Gastrocnemius medialis (tissue), 4 donors: ENCODE measurements at regions not wholly inside any gene's neighbourhood (a gene's known extent, or its start where the extent isn't known, plus 50 kb on each side); places are given as distances from the start of the nearest gene placed in this dataset.

Experiments
- ATAC-seq, 2 donors: fragments of 150-250 bp; one replicate each; pipeline ENCODE4 v1.9.1; 2016
- DNase-seq, 2 donors: peaks; one replicate each; pipeline ENCODE4 v3.0.0-alpha.2; 2019
- H3K27ac ChIP-seq, 4 donors: fragments of 200-600 bp; sonication (generic); 1 replicate in 1 of 4; 2 replicates in 3 of 4; pipeline ENCODE4 v1.5.1; 2016 to 2018; ENCODE audit warnings: mild to moderate bottlenecking in 2 of 4, moderate library complexity in 1 of 4
- H3K27me3 ChIP-seq, 3 donors: fragments of 200-600 bp; sonication (generic) in 2 of 3; 1 replicate in 1 of 3; 2 replicates in 2 of 3; pipeline versions ENCODE4 v1.5.1 to v1.6.0; 2016 to 2019; ENCODE audit warnings: mild to moderate bottlenecking in 1 of 3, moderate library complexity in 1 of 3
- H3K36me3 ChIP-seq, 2 donors: fragments of 200-600 bp; sonication (generic) in 1 of 2; one replicate each; pipeline ENCODE4 v1.5.1; 2017 to 2018
- H3K4me1 ChIP-seq, 2 donors: fragments of 200-600 bp; sonication (generic) in 1 of 2; one replicate each; pipeline ENCODE4 v1.5.1; 2016 to 2017; ENCODE audit warnings: mild to moderate bottlenecking in 2 of 2
- H3K4me3 ChIP-seq, 4 donors: fragments of 200-600 bp; sonication (generic) in 3 of 4; 1 replicate in 1 of 4; 2 replicates in 3 of 4; pipeline ENCODE4 v1.5.1; 2016 to 2019; ENCODE audit warnings: mild to moderate bottlenecking in 2 of 4
- H3K9me3 ChIP-seq, 3 donors: fragments of 200-600 bp; sonication (generic) in 2 of 3; 1 replicate in 1 of 3; 2 replicates in 2 of 3; pipeline ENCODE4 v1.5.1; 2016 to 2019
- POLR2A ChIP-seq, 2 donors: fragments of 450-650 bp; IDR thresholded peaks; one replicate each; pipeline ENCODE4 v1.6.1; 2017; ENCODE audit warnings: antibody characterized with exemption in 2 of 2, mild to moderate bottlenecking in 2 of 2, moderate library complexity in 2 of 2
- in situ Hi-C, 4 donors: fragments of 200-750 bp; cut with MboI; loops; one replicate each; pipeline versions ENCODE4 v1.15.0 to v1.8.0; 2017; ENCODE audit warnings: low sequenced_read_pairs in 4 of 4
- intact Hi-C: fragments of 100-400 bp; cut with DNase I; formaldehyde crosslinking; loops from one replicate; pipeline ENCODE4 v1.15.1; 2023; ENCODE audit warnings: low total_unique reads
- TF ChIP-seq, protein P1 (sequence below), 5 experiments: fragments of 450-650 bp in 3 of 5; fragments of 200-600 bp in 2 of 5; sonication (generic) in 2 of 5; IDR thresholded peaks in 4 of 5; conservative IDR thresholded peaks in 1 of 5; 1 replicate in 4 of 5; 2 replicates in 1 of 5; pipeline ENCODE4 v1.5.1; 2016 to 2019; ENCODE audit warnings: antibody characterized with exemption in 5 of 5, mild to moderate bottlenecking in 3 of 5, moderate library complexity in 3 of 5

- no peaks in the 10 kb centered on the region for H3K9me3 ChIP-seq
- TF ChIP-seq, protein P1, sequence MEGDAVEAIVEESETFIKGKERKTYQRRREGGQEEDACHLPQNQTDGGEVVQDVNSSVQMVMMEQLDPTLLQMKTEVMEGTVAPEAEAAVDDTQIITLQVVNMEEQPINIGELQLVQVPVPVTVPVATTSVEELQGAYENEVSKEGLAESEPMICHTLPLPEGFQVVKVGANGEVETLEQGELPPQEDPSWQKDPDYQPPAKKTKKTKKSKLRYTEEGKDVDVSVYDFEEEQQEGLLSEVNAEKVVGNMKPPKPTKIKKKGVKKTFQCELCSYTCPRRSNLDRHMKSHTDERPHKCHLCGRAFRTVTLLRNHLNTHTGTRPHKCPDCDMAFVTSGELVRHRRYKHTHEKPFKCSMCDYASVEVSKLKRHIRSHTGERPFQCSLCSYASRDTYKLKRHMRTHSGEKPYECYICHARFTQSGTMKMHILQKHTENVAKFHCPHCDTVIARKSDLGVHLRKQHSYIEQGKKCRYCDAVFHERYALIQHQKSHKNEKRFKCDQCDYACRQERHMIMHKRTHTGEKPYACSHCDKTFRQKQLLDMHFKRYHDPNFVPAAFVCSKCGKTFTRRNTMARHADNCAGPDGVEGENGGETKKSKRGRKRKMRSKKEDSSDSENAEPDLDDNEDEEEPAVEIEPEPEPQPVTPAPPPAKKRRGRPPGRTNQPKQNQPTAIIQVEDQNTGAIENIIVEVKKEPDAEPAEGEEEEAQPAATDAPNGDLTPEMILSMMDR (IDR thresholded peaks at IDR 0.05 in 4 of 5, conservative IDR thresholded peaks at IDR 0.05 in 1 of 5): no peak
- TF ChIP-seq POLR2A (IDR thresholded peaks at IDR 0.05): no peak
- intact Hi-C loops (no loop called here), in situ Hi-C loops (no loop called here)
- DNase-seq (no peak), ATAC-seq (no peak)
- H3K36me3 ChIP-seq: no peaks in the 10 kb centered on the region
- H3K4me1 ChIP-seq: no peaks in the 10 kb centered on the region
- no peak overlapping the region for H3K27ac ChIP-seq
- no peaks in the 10 kb centered on the region for H3K27me3 ChIP-seq
- no peak overlapping the region for H3K4me3 ChIP-seq
These were observed 113.7 kb upstream of the RTL1 start for GRCh38 chr14:101017209-101017608.

GRCh38 chr14:101017806-101018560, 114.5 kb upstream of the RTL1 start:
- ATAC-seq (no peak), DNase-seq (no peak)
- no peaks in the 10 kb centered on the region for H3K36me3 ChIP-seq
- in situ Hi-C loops: no loop called here
- H3K4me3 ChIP-seq: no peak overlapping the region
- TF ChIP-seq, protein P1 (IDR thresholded peaks at IDR 0.05 in 4 of 5, conservative IDR thresholded peaks at IDR 0.05 in 1 of 5): no peak
- no peak for TF ChIP-seq POLR2A (IDR thresholded peaks at IDR 0.05)
- intact Hi-C loops: no loop called here
- H3K4me1 ChIP-seq: no peaks in the 10 kb centered on the region
- H3K9me3 ChIP-seq: no peaks in the 10 kb centered on the region
- no peak overlapping the region for H3K27ac ChIP-seq
- no peaks in the 10 kb centered on the region for H3K27me3 ChIP-seq

DNA sequence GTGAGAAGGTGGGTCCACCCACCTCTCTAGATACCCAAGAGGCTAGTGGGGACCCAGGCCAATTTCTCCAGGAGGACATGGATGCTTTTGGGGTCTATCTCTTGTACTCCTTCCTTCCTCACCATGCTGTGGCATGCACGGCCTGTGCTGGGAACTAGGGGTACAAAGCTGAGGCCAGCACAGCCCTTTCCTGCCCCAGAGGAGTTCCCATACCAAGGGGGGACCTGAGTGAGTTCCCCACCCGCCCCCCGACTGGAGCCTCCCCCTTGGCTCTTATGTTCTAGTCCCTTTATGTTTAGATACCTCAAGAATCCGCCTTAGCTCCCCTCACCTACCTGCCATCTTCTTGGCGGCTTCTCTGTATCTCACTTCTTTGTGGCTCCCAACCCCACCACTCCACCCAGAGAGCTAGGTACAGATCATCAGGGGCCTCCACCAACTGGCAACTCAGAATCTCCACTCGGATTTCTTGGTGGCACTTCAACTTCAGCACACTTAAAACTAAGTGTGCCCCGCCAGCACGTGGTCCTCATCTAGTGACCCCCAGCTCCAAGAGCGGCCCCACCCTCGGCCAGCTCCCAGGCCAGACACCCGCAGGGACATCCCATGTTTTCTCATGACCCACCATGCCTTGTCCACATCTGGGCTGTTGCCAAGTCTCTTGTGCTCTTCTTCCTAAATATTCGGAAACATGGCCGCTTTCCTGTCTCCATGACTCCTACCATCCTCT, 115.2 kb upstream of the RTL1 start:
- no peak overlapping the region for H3K4me3 ChIP-seq
- intact Hi-C loops (no loop called here), in situ Hi-C loops (no loop called here)
- TF ChIP-seq, protein P1 (IDR thresholded peaks at IDR 0.05 in 4 of 5, conservative IDR thresholded peaks at IDR 0.05 in 1 of 5): no peak
- no peak for TF ChIP-seq POLR2A (IDR thresholded peaks at IDR 0.05)
- no peaks in the 10 kb centered on the region for H3K4me1 ChIP-seq
- no peak for DNase-seq
- H3K9me3 ChIP-seq: no peaks in the 10 kb centered on the region
- ATAC-seq: no peak
- H3K36me3 ChIP-seq: no peaks in the 10 kb centered on the region
- no peaks in the 10 kb centered on the region for H3K27me3 ChIP-seq
- H3K27ac ChIP-seq: no peak overlapping the region

- H3K27ac ChIP-seq: no peak overlapping the region
- H3K4me1 ChIP-seq: no peaks in the 10 kb centered on the region
- TF ChIP-seq, protein P1 (IDR thresholded peaks at IDR 0.05 in 4 of 5, conservative IDR thresholded peaks at IDR 0.05 in 1 of 5): no peak
- TF ChIP-seq POLR2A (IDR thresholded peaks at IDR 0.05): no peak
- intact Hi-C loops: no loop called here
- ATAC-seq (no peak), DNase-seq (no peak)
- no peak overlapping the region for H3K4me3 ChIP-seq
- H3K27me3 ChIP-seq: no peaks in the 10 kb centered on the region
- no peaks in the 10 kb centered on the region for H3K36me3 ChIP-seq
- no peaks in the 10 kb centered on the region for H3K9me3 ChIP-seq
- in situ Hi-C loops: no loop called here
These were observed 116.0 kb upstream of the RTL1 start for GRCh38 chr14:101019541-101019940.
